ENCODE measurements at regions not wholly inside any gene's neighbourhood (a gene's known extent, or its start where the extent isn't known, plus 50 kb on each side); places are given as distances from the start of the nearest gene placed in this dataset.

- TF ChIP-seq RELA (CRISPR knock-in tag; IDR thresholded peaks at IDR 0.05; ENCODE audit: borderline replicate concordance): no peak
These were observed 540.9 kb upstream of the RAB6C start (continued) for GRCh38 chr2:129438501-129439057.

DNA sequence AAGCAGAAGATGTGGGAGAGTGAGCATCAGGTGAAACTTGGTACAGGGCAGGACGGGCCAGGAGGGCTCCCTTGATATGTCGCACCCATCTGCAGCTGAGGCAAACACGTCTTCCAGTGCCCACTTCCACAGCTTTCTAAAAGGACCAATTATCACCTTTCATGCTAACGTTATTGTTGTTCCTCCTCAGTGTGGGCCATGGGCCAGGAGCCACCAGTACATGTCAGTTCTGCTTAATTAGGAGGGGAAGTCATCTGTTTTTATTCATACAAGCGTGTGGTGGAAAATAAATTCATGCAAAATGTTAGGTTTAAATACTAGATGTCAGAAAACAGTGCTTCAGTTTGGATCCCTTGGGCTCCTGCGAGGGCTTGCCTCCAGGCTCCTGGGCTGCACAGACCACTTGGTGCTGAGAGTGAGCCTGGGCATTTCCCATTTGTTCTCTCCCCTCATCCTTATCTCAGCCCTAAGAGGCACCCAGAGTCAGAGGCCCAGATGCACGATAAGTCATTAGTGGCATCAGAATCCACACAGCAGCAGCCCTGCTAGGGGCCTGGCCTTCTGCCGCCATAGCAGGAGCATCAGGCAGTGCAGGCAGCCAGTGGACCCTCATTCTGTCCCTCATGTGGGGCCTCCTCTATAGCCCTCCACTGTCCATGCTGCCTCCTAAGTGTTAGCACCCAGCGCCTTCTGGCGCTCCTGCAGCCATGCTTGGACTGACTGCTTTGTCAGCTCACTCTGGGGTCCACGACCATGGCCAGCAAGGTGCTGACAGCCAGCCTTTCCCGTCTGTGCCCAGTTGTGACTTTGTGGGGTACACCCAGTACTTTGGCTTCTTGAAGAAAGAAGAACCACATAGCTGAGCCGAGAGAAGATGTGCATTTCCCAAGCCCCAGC lies 539.8 kb upstream of the RAB6C start:
- Mint-ChIP-seq H3K9me3 (no peaks in the 10 kb centered on the region), H3K36me3 (no peaks in the 10 kb centered on the region), H3K27ac (no peak overlapping the region), H3K27me3 (ENCODE audit: low read depth) (no peaks in the 10 kb centered on the region; the same call in 1 of the 2 replicates), H3K4me1 (no peaks in the 10 kb centered on the region), H3K4me3 (no peak overlapping the region)
- ChIA-PET POLR2A (no interaction called here), CTCF (no interaction called here)
- ATAC-seq (no peak), DNase-seq (ENCODE audit: low spot score) (no peak)
- TF ChIP-seq, protein P1, sequence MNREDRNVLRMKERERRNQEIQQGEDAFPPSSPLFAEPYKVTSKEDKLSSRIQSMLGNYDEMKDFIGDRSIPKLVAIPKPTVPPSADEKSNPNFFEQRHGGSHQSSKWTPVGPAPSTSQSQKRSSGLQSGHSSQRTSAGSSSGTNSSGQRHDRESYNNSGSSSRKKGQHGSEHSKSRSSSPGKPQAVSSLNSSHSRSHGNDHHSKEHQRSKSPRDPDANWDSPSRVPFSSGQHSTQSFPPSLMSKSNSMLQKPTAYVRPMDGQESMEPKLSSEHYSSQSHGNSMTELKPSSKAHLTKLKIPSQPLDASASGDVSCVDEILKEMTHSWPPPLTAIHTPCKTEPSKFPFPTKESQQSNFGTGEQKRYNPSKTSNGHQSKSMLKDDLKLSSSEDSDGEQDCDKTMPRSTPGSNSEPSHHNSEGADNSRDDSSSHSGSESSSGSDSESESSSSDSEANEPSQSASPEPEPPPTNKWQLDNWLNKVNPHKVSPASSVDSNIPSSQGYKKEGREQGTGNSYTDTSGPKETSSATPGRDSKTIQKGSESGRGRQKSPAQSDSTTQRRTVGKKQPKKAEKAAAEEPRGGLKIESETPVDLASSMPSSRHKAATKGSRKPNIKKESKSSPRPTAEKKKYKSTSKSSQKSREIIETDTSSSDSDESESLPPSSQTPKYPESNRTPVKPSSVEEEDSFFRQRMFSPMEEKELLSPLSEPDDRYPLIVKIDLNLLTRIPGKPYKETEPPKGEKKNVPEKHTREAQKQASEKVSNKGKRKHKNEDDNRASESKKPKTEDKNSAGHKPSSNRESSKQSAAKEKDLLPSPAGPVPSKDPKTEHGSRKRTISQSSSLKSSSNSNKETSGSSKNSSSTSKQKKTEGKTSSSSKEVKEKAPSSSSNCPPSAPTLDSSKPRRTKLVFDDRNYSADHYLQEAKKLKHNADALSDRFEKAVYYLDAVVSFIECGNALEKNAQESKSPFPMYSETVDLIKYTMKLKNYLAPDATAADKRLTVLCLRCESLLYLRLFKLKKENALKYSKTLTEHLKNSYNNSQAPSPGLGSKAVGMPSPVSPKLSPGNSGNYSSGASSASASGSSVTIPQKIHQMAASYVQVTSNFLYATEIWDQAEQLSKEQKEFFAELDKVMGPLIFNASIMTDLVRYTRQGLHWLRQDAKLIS (CRISPR knock-in tag; IDR thresholded peaks at IDR 0.05; ENCODE audit: borderline replicate concordance): no peak
- TF ChIP-seq FOXP4 (CRISPR knock-in tag; IDR thresholded peaks at IDR 0.05): no peak
- no peak for TF ChIP-seq TP53 (CRISPR knock-in tag; IDR thresholded peaks at IDR 0.05)
- TF ChIP-seq, protein P2, sequence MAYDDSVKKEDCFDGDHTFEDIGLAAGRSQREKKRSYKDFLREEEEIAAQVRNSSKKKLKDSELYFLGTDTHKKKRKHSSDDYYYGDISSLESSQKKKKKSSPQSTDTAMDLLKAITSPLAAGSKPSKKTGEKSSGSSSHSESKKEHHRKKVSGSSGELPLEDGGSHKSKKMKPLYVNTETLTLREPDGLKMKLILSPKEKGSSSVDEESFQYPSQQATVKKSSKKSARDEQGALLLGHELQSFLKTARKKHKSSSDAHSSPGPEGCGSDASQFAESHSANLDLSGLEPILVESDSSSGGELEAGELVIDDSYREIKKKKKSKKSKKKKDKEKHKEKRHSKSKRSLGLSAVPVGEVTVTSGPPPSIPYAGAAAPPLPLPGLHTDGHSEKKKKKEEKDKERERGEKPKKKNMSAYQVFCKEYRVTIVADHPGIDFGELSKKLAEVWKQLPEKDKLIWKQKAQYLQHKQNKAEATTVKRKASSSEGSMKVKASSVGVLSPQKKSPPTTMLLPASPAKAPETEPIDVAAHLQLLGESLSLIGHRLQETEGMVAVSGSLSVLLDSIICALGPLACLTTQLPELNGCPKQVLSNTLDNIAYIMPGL (CRISPR knock-in tag; IDR thresholded peaks at IDR 0.05): no peak
- TF ChIP-seq STAT6 (CRISPR knock-in tag; conservative IDR thresholded peaks at IDR 0.05; ENCODE audit: low read depth): no peak
- TF ChIP-seq ZNF425 (CRISPR knock-in tag; conservative IDR thresholded peaks at IDR 0.05): no peak
- TF ChIP-seq JUN (CRISPR knock-in tag; IDR thresholded peaks at IDR 0.05): no peak
- no peak for TF ChIP-seq NR1H2 (CRISPR knock-in tag; IDR thresholded peaks at IDR 0.05)
- TF ChIP-seq EMX1 (CRISPR knock-in tag; IDR thresholded peaks at IDR 0.05): no peak
- TF ChIP-seq GABPB1 (CRISPR knock-in tag; IDR thresholded peaks at IDR 0.05): no peak
- TF ChIP-seq, protein P3, sequence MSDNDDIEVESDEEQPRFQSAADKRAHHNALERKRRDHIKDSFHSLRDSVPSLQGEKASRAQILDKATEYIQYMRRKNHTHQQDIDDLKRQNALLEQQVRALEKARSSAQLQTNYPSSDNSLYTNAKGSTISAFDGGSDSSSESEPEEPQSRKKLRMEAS (CRISPR knock-in tag; IDR thresholded peaks at IDR 0.05): no peak
- no peak for TF ChIP-seq MXD4 (CRISPR knock-in tag; IDR thresholded peaks at IDR 0.05; ENCODE audit: borderline replicate concordance)
- no peak for TF ChIP-seq NR3C1 (CRISPR knock-in tag; conservative IDR thresholded peaks at IDR 0.05; ENCODE audit: low read depth)
- TF ChIP-seq, protein P4, sequence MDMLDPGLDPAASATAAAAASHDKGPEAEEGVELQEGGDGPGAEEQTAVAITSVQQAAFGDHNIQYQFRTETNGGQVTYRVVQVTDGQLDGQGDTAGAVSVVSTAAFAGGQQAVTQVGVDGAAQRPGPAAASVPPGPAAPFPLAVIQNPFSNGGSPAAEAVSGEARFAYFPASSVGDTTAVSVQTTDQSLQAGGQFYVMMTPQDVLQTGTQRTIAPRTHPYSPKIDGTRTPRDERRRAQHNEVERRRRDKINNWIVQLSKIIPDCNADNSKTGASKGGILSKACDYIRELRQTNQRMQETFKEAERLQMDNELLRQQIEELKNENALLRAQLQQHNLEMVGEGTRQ (CRISPR knock-in tag; IDR thresholded peaks at IDR 0.05): no peak
- no peak for TF ChIP-seq ZNF396 (CRISPR knock-in tag; IDR thresholded peaks at IDR 0.05; ENCODE audit: borderline replicate concordance)
- no peak for TF ChIP-seq MYBL2 (CRISPR knock-in tag; IDR thresholded peaks at IDR 0.05)
- TF ChIP-seq HMGA2 (CRISPR knock-in tag; IDR thresholded peaks at IDR 0.05): no peak
- no peak for TF ChIP-seq ATF2 (CRISPR knock-in tag; IDR thresholded peaks at IDR 0.05; ENCODE audit: borderline replicate concordance, low read depth)
